ENCODE measurements at regions not wholly inside any gene's neighbourhood (a gene's known extent, or its start where the extent isn't known, plus 50 kb on each side); places are given as distances from the start of the nearest gene placed in this dataset.

GRCh38 chr4:159543831-159544230 lies 441.0 kb downstream of the RAPGEF2 start:
- POLR2A ChIA-PET = no interaction called here
- peaks cover 0 to 7% of the 10 kb centered on the region in 2 experiments; a peak in 2 of 4 replicates for H3K4me1 ChIP-seq (ENCODE audit: control insufficient read depth in 1 of 2, insufficient read depth in 2 of 2, low read length in 2 of 2)
- BruUV-seq (replicated peaks) = no TSS peak
- RAD21 ChIA-PET (ENCODE audit: low non-redundant PET in 1 of 2, low total read pairs in 2 of 2, uncharacterized antibody in 2 of 2, unreplicated experiment in 2 of 2) = no interaction called here
- H3K9me2 ChIP-seq (ENCODE audit: insufficient read depth) = no peaks in the 10 kb centered on the region
- no peak overlapping the region for H3K27ac ChIP-seq (ENCODE audit: low read depth, low read length)
- intact Hi-C loops (cut with micrococcal nuclease) = no loop called here
- H3K27me3 ChIP-seq (ENCODE audit: insufficient read depth, low read length) = no peaks in the 10 kb centered on the region
- no peak overlapping the region for H3K4me3 ChIP-seq (replicated peaks in 1 of 2; ENCODE audit: low read depth in 1 of 2, low read length in 2 of 2)
- no peak overlapping the region for H3K9ac ChIP-seq (ENCODE audit: low read length)
- H3K79me2 ChIP-seq (ENCODE audit: insufficient read depth, low read length) = no peaks in the 10 kb centered on the region
- no peak overlapping the region for H2AFZ ChIP-seq (ENCODE audit: low read depth, low read length, poor library complexity, severe bottlenecking)
- no peaks in the 10 kb centered on the region for H3K9me3 ChIP-seq (ENCODE audit: control insufficient read depth in 1 of 2, insufficient read depth in 1 of 2, low read depth in 1 of 2, low read length in 2 of 2)
- H3K36me3 ChIP-seq (ENCODE audit: control insufficient read depth in 1 of 2, insufficient read depth in 2 of 2, low read length in 2 of 2) = no peaks in the 10 kb centered on the region
- CTCF ChIA-PET = no interaction called here
- no peak overlapping the region for H3K4me2 ChIP-seq (ENCODE audit: low read length)
- ATAC-seq (no peak), DNase-seq (ENCODE audit: low read depth, low spot score) (no peak)
- H4K20me1 ChIP-seq (ENCODE audit: insufficient read depth) = no peaks in the 10 kb centered on the region
- TF ChIP-seq ATF3 (IDR thresholded peaks at IDR 0.05) = no peak
- TF ChIP-seq POLR2A (IDR thresholded peaks at IDR 0.05; ENCODE audit: borderline replicate concordance, extremely low read depth, insufficient read depth, insufficient read length) = no peak
- no peak for TF ChIP-seq EGR1 (IDR thresholded peaks at IDR 0.05; ENCODE audit: low read depth)
- TF ChIP-seq, protein P1, sequence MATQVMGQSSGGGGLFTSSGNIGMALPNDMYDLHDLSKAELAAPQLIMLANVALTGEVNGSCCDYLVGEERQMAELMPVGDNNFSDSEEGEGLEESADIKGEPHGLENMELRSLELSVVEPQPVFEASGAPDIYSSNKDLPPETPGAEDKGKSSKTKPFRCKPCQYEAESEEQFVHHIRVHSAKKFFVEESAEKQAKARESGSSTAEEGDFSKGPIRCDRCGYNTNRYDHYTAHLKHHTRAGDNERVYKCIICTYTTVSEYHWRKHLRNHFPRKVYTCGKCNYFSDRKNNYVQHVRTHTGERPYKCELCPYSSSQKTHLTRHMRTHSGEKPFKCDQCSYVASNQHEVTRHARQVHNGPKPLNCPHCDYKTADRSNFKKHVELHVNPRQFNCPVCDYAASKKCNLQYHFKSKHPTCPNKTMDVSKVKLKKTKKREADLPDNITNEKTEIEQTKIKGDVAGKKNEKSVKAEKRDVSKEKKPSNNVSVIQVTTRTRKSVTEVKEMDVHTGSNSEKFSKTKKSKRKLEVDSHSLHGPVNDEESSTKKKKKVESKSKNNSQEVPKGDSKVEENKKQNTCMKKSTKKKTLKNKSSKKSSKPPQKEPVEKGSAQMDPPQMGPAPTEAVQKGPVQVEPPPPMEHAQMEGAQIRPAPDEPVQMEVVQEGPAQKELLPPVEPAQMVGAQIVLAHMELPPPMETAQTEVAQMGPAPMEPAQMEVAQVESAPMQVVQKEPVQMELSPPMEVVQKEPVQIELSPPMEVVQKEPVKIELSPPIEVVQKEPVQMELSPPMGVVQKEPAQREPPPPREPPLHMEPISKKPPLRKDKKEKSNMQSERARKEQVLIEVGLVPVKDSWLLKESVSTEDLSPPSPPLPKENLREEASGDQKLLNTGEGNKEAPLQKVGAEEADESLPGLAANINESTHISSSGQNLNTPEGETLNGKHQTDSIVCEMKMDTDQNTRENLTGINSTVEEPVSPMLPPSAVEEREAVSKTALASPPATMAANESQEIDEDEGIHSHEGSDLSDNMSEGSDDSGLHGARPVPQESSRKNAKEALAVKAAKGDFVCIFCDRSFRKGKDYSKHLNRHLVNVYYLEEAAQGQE (IDR thresholded peaks at IDR 0.05; ENCODE audit: low read depth) = no peak
- no peak for TF ChIP-seq YY1 (IDR thresholded peaks at IDR 0.05; ENCODE audit: extremely low read depth, insufficient replicate concordance, low read depth, low read length)
- TF ChIP-seq, protein P2, sequence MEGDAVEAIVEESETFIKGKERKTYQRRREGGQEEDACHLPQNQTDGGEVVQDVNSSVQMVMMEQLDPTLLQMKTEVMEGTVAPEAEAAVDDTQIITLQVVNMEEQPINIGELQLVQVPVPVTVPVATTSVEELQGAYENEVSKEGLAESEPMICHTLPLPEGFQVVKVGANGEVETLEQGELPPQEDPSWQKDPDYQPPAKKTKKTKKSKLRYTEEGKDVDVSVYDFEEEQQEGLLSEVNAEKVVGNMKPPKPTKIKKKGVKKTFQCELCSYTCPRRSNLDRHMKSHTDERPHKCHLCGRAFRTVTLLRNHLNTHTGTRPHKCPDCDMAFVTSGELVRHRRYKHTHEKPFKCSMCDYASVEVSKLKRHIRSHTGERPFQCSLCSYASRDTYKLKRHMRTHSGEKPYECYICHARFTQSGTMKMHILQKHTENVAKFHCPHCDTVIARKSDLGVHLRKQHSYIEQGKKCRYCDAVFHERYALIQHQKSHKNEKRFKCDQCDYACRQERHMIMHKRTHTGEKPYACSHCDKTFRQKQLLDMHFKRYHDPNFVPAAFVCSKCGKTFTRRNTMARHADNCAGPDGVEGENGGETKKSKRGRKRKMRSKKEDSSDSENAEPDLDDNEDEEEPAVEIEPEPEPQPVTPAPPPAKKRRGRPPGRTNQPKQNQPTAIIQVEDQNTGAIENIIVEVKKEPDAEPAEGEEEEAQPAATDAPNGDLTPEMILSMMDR (IDR thresholded peaks at IDR 0.05 in 2 of 3, conservative IDR thresholded peaks at IDR 0.05 in 1 of 3; ENCODE audit: borderline replicate concordance in 1 of 3, insufficient read depth in 1 of 3, low read depth in 2 of 3, low read length in 2 of 3) = no peak
- TF ChIP-seq FOSL1 (IDR thresholded peaks at IDR 0.05; ENCODE audit: low read depth) = no peak
- TF ChIP-seq ZNF274 (IDR thresholded peaks at IDR 0.05; ENCODE audit: low read depth, low read length) = no peak
- TF ChIP-seq POLR2AphosphoS5 (IDR thresholded peaks at IDR 0.05; ENCODE audit: low read depth, low read length) = no peak
- no peak for TF ChIP-seq RAD21 (IDR thresholded peaks at IDR 0.05; ENCODE audit: low read depth)
- TF ChIP-seq CBX3 (IDR thresholded peaks at IDR 0.05; ENCODE audit: low read depth) = no peak

Measured in HCT116 (cell line).